Ammon's horn (tissue), 1 donor: ENCODE measurements at regions not wholly inside any gene's neighbourhood (a gene's known extent, or its start where the extent isn't known, plus 50 kb on each side); places are given as distances from the start of the nearest gene placed in this dataset.
"Not testable (repeated sequence)": the region's sequence is repeated elsewhere in the genome, so short reads cannot be mapped to it uniquely, and the experiment has no call there.

Experiments
- DNase-seq: peaks from one replicate; pipeline ENCODE4 v3.0.0-alpha.2; 2016; ENCODE audit warnings: low spot score

DNA sequence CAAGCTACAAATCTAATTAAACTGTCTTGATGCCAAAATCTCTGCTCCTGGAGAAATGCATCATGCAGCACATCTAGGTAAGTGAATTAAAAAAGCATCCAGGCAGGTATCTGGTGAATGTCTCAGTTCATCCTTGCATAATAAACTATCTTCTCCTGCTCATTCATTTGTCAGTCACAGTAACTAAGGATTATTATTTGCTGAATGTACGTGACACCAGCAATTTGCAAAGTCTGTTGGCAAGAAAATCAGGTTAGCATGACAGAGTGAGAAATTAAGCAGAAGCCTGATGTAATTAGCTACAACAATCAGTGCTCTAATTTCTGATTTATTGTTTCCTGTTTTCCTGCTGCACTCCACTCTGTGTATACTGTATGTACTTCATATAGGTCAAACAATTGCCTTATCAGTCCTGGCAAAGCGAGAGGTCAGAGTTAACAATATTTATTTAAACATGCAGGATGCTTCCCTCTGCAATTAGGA is 213.6 kb downstream of the FBXO8 start:
- no peak for DNase-seq

DNA sequence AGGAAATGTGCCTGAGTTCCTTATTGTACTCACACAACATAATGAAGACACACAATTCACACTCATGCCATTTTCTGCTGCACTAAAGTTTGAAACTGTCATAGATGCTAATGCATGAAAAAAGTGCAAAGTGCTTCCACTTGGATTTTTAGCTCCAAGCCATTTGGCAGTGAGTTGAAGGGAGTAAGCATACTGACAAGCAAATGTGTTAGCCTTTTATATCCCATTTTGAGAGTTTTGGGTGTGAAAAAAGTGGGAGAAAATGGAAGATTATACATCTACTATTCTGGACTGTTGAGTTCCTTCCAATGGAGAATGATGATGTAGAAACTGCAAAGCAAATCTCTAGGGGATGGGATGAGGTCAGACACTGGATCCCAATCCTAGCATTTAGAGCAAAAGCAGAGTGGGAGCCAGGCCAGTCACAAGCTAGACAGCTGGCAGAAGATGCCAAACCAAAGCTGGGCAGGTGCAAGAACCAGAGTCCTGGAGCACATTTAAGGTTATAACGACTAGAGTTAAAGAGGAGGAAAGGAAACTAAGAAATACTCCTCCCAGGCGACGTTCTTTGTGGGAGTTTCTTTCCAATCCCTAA is 216.8 kb downstream of the FBXO8 start:
- DNase-seq = no peak

DNA sequence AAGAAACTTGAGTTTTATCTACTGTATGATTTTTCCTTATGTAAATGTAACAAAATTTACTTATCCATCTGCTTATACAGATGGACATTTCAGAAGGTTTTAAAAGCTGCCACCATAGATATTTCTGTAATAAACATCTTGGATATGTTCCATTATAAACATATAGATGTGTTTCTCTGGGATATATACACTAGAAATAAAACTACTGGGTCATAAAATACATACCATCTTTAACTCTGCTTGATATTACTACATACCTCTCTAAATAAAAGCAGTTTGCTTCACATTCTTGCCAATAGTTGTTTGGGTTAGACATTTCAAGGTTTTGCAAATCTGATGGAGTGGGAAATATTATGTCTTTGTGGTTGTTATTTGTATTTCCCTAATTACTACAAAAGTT is 220.6 kb downstream of the FBXO8 start:
- no peak for DNase-seq

DNA sequence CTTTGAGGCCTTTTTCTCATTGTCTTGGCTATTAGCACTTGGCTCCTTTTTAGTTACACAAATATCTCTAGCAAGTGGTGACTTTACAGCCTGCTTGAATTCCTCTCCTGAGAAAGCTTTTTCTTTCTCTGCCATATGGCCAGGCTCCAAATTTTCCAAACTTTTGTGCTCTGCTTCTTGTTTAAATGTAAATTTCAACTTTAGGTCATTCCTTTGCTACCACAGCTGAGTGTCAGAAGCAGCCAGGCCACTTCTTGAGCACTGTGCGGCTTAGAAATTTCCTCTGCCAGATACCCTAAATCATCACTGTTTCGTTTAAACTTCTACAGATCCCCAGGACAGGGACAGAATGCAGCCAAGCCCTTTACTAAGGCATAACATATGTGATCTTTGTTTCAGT is 222.4 kb downstream of the FBXO8 start:
- DNase-seq = no peak

DNA sequence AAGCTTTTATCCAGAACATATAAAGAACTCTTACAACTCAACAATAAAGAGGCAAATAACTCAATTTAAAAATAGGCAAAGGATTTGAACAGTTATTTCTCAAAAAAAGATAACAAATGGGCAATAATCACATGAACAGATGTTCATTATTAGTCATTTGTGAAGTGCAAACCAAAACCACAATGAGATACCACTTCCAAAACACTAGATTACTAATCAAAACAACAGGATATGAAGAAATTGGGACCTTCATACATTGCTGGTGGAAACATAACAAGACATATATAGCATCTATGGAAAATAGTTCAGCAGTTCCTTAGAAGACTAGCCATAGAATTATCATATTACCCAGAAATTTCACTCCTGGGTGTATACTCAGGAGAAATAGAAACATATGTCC is 224.6 kb downstream of the FBXO8 start:
- no peak for DNase-seq

DNA sequence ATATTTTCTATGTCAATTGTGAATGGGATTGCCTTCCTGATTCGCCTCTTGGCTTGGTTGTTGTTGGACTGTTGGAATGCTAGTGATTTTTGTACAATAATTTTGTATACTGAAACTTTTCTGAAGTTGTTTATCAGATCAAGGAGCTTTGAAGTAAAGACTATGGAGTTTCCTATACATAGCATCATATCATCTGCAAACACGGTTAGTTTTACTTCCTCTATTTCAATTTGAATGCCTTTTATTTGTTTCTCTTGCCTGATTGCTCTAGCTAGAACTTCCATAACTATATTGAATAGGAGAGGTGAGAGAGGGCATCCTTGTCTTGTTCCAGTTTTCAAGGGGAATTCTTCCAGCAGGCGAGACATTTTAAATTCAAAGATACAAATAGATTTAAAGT is 226.5 kb downstream of the FBXO8 start:
- DNase-seq = no peak

DNA sequence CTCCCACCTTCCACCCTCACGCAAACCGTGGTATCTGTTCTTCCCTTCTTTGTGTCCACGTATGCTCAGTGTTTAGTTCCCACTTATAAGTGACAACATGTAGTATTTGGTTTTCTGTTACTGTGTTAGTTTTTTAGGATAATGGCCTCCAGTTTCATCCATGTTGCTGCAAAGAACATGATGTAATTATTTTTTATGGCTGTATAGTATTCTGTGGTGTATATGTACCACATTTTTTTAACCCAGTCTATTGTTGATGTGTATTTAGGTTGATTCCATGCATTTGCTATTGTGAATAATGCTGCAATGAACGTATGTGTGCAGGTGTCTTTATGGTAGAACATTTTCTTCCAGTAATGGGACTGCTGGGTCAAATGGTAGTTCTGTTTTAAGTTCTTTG is 228.1 kb downstream of the FBXO8 start:
- no peak for DNase-seq

DNA sequence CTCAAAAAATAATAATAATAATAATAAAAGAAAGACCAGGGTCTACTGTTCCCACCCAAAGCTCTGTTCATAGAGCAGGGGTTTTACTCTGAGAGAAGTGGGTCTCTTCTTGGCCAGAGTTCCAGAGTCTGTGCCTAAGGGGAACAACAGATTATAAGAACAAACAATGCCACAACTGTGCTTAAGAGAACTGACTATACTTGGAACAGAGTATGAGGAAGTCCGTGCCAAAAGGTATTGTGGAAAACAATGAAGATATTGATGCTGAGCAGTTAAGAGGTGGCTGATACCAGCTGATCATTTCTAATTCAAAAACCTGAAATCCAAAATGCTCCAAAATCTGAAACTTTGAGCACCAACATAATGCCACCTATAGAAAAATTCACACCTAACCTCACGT is 229.6 kb downstream of the FBXO8 start:
- no peak for DNase-seq

DNA sequence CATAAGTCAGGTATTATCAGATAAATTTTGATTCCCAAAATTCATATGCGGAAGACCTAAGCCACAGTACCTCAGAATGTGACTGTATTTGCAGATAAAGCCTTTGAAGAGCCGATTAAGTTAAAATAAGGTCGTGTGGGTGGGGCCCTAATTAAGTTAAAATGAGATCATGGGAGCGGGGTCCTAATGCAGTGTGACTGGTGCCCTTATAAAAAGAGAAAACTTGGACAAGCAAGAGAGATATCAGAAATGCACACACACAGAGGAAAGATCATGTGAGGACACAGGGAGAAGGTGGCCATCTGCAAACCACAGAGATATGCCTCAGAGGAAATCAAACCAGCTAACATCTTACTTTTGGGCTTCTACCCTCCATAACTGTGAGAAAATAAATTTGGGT is 236.1 kb downstream of the FBXO8 start:
- DNase-seq = no peak

DNA sequence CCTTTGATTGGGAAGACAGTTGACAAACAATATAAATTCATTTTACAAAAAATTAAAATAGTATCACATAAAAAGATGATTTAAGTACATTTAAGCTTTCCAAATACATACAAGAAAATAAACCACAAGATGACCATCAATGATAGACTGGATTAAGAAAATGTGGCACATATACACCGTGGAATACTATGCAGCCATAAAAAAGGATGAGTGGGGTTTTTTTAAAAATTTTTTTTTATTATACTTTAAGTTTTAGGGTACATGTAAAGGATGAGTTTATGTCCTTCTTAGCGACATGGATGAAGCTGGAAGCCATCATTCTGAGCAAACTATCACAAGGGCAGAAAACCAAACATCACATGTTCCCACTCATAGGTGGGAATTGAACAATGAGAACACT is 237.6 kb downstream of the FBXO8 start:
- not testable (repeated sequence) for DNase-seq

DNA sequence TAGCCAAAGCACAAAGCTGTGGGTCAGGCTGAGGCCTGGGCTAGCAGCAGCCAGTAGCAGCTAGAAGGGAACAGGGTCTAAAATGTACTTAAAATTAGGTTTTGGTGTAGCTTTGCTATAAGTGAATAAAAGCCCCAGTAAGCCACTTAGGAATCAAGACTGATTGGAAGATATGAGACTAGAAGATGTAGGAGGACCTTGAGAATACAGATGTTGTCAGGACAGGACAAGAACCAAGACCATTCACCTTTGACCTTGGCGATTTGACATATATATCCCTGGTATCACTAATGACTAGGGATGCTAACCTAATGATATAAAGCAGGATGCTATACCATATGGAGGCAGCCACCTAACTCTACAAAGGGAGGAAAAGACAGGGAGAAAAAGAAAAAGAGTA is 238.1 kb downstream of the FBXO8 start:
- no peak for DNase-seq

DNA sequence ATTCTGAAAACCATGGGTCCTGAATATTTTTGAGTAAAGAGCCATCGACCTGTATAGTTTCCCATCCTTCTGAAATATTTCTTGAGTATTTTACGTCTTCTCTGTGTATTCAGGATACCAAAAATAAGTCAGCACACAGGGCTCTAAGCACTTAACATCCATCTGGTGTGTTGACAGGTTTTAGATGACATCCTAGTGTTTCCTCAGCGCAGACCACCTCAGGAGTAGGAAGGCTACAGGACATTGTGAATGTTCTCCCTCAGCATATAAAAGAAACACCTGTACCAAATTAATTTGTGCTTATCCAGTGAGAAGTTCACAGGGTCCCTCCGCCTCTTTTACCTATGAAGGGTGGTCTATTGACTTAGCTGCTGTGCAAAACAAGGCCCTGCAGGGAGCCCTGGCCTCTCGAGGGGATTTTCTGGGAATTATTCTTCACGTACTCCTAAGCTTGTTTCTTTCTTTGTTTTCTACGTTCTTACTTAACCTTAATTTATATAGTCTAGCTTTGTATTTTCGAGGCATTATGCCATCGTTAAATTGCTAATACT is 241.8 kb downstream of the FBXO8 start:
- no peak for DNase-seq

DNA sequence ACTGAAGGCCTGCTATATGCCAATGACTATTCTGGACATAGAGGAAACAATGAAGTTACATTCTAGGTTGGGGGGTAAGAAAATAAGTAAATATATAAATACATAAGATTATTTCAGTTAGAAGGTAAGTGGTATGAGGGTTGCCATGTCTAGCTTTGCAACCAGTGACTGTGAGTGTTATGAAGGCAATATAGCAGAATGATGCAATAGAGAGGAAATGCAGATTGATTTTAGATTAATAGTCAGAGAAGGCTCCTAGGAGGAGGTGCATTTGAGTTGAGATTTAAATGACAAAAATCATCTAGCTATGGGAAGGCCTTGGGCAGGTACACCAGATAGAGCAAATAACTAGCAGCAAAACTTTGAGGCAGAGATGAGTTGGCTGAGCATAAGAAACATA is 243.2 kb downstream of the FBXO8 start:
- no peak for DNase-seq

DNA sequence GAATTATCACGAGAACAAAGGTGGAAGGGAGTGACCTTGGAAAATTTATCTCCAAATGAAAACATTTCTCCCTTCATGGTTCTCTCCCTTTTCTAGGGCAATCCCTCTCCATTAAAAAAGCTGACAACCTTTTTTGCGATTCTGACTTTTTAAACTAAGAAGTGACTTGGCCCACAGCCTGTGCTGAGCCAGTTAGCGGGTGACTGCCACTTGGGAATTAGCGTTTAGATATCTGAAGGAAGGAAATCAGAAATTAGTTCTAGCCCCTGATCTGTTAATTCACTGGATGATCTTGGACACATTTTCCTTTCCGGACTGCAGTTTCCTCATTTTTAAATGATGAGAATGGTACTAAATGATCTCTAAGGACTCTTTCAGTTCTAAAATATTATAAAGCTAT is 245.0 kb downstream of the FBXO8 start:
- no peak for DNase-seq

DNA sequence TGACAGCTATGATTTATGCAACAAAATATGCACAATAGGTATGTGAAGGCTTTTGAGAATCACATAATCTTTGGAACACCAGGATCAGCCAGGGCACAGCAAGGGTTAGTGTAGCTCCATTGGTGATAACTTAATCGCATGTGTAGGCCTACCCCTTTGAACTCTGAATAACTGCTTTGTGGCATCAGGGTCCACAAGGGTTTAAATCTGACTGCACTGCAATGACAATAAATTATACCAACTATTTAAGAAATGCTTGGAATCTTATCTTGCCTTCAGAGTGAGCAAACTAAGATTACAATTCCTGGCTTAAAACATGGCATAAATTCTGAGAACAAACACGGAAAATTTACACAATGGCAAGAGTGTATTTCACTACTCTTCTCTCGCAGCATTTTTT is 245.8 kb downstream of the FBXO8 start:
- DNase-seq = no peak

DNA sequence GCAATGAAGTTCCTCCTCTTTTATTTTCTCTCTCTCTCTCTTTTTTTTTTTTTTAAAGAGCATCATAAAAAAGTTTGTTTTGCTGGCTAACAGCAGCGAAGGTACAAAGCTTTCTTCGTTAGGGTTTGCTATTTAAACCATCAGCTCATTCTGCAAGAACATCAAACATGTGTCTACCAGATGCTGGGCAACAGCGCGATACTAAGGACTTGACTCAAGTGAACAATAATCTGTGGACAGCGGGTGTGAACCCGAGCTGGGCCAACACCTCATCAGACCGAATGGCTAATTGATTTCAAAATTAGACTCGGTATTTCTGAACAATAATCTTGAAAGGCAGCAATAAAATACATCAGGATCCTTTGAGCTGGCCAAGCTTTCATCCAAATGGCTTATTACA is 246.4 kb downstream of the FBXO8 start:
- no peak for DNase-seq

DNA sequence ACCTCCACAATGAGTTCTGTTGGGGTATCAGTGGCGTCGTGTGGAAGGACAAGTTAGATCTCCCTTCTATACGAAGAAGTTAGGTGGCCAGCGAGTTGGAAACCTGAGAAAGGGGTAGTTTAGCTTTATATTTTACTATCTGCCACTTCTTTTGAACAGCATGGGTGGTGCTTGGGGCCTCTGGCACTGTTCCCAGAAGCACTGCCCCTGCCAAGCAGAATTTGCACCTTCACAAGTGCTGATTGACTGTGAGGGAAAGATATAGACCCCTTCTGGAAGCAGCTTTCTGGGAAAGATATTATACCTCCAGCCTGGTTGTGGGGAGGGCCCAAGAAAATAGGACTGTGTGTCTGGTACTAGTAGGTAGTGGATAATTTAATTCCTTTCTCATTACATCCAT is 246.9 kb downstream of the FBXO8 start:
- DNase-seq = no peak

DNA sequence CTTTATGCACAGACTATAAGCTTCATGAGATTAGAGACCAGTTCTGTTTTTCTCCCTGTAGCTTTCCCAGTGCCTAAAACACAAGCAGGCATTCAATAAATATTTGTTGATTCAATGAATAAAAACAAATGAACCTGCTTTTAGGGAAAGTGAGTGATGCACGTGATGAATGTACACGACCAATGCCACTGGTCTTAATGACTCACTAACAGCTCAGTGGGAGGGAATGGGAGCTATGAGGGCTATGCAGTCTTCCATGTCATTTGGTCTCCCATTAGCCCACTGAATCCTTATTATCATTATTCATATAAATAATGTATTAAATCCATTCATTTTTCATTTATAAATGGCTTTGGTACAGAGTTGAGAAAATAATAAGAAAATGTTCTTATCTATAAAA is 247.4 kb downstream of the FBXO8 start:
- no peak for DNase-seq

DNA sequence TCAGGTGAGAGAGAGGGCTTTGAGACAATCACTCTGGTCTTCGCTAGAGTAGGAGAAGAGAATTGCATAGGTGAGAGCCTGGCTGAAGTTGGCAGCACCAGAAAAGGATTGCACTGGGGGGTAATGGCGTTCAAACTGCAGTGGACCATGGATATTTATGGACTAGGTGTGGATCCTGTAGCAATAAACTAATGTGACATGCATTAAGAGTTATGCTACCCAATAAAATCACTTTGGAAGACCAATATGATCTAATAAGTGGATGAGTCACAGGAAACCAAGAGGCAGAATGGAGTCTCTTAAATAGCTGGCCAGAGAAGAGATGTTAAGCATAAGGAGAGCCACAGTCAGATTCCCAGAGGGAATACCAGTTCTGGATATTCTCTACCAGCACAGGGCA is 259.8 kb downstream of the FBXO8 start:
- no peak for DNase-seq

DNA sequence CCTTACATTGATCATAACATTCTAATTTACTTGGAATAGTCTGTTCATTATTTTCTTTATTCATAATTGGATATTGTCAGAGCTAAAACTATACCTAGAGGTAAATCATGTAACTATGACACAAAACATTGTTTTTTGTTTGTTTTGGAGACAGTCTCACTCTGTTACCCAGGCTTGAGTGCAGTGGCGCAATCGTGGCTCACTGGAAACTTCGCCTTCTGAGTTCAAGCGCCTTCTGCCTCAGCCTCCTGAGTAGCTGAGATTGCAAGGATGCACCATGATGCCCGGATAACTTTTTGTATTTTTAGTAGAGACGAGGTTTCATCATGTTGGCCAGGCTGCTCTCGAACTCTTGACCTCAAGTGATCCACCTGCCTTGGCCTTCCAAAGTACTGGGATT is 265.2 kb downstream of the FBXO8 start:
- no peak for DNase-seq

DNA sequence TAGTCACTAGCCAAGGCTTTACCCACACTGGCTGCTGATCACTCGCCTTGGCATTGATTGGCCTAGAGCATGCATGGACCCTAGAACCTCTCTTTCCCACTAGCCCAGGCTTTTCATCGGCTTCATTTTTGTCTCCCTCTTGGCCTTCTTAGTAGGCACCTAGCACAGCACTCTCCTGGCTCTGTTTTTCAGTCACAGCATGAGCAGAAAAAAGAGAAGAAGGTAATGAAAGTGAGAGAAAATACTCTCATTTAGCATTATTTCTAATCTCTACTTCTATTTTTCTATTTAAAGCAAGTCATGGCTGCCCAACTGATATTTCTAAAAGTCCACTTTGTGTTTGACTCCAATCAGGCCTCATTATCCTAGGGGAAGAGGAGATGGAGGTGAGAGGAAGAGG is 267.2 kb downstream of the FBXO8 start:
- DNase-seq = no peak

DNA sequence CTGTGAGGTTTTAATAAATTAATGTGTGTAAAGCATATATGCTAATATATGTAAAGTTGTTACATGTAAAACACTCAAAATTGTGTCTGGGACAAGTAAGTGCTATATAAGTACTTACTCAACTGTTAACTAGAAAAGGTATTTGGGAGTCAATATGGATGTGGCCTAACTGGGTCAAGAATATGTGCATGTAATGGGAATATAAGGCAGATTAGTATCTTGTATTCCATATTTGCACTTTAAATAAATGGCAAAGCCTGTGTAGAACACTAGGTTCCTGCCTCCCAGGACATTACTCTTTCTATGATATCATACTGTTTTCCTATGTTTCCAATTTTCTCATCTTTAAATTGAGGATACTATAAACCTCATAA is 270.6 kb downstream of the FBXO8 start:
- DNase-seq = no peak

DNA sequence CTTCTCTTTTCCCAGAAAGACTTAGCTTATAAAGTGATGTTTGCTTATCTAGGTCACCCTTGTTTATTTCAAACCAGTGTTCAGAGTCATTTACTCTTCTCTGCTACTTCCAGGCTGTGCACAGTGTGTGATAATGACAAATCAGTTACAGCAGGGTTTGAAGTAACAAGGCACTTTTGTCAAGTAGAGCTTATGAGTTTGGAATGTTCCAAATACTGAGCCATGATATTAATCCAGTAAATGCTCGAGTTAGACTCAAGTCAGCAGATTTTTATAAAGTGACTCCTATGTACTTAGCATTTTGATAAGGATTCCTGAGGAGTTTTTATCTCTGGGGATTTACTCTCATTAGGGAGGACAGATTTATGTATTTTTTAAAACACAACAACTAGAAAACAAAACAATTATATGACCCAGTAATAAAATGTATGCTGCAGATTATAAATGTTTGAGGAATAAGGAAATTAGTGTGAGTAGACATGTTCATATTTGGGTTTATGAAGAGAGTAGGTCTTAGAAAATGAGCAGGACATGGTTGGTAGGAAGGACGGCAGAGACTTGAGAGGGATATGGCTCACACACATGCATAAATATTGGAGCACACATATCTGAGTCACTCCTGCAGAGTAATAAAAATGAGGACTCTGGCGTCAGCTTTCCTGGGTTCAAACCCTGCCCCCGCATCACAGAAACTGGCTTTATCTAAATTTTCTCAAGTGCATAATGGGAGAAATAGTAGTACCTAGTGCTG is 271.2 kb downstream of the FBXO8 start:
- no peak for DNase-seq

DNA sequence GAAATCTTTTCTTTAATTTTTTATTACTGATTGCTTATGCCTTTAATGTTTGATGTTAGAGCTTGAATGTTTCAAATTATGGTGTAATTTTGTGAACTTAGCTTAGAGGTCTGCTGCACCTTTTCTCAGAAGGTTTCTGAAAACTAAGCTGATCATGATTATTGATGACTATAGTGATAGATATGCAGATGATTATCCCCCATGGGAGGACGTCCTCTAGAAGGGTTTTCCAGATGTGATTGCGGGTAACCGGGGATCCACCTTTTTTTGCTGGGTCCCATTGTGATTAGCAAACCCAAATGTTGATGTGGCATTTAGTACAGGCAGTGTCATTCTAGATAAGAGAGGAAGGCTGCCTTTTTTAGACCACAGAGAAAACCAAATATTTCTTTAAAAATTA is 272.9 kb downstream of the FBXO8 start:
- DNase-seq = no peak
